ENCODE measurements at regions not wholly inside any gene's neighbourhood (a gene's known extent, or its start where the extent isn't known, plus 50 kb on each side); places are given as distances from the start of the nearest gene placed in this dataset.

DNA sequence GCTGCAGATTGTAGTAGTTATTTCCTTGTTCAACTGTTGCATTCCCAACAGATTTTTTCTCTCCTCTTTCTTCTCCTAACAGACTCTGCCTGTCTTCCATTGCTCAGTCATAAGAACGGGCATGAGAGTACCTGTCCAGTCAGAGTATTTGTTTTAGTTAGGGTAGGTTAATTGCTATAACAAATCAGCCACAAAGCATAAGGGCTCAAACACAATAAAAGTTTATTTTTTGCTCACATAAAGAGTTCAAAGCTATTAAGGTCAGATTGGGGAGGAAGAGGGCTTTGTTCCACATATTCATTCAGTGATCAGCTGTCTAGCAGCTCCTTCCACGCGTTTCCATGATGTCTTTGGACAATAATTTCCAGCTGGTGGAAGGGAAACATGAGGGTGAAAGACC lies 92.8 kb upstream of the PLXNC1 start:
- no peak for FAIRE-seq
- no peaks in the 10 kb centered on the region for H3K79me2 ChIP-seq (ENCODE audit: insufficient read depth, low read length)
- H3K9ac ChIP-seq (ENCODE audit: low read length): no peak overlapping the region

GRCh38 chr12:94056419-94057158 lies 91.8 kb upstream of the PLXNC1 start:
- H3K4me1 Mint-ChIP-seq (ENCODE audit: low read depth, unreplicated experiment): peaks cover 18% of the 10 kb centered on the region
- H3K4me1 ChIP-seq (ENCODE audit: insufficient read depth, low read length): peaks cover 8% of the 10 kb centered on the region
- no peak overlapping the region for H3K27ac ChIP-seq (ENCODE audit: low read depth, low read length)
- H3K4me3 ChIP-seq (ENCODE audit: insufficient read depth, low read depth, low read length): no peak overlapping the region
- H3K36me3 ChIP-seq (ENCODE audit: insufficient read depth, low read length): no peaks in the 10 kb centered on the region
- no peak overlapping the region for H3K27ac Mint-ChIP-seq (ENCODE audit: unreplicated experiment)
- no peaks in the 10 kb centered on the region for H3K79me2 ChIP-seq (ENCODE audit: insufficient read depth, low read length)
- H3K9ac ChIP-seq (ENCODE audit: low read length): no peak overlapping the region
- no peaks in the 10 kb centered on the region for H3K9me3 Mint-ChIP-seq (ENCODE audit: unreplicated experiment)
- H3K9me3 ChIP-seq (ENCODE audit: insufficient read depth, low read depth, low read length): no peaks in the 10 kb centered on the region
- H3K4me2 ChIP-seq (ENCODE audit: low read length): no peak overlapping the region
- no peak for FAIRE-seq
- H2AFZ ChIP-seq (ENCODE audit: low read depth, low read length): no peak overlapping the region
- TF ChIP-seq, protein P1, sequence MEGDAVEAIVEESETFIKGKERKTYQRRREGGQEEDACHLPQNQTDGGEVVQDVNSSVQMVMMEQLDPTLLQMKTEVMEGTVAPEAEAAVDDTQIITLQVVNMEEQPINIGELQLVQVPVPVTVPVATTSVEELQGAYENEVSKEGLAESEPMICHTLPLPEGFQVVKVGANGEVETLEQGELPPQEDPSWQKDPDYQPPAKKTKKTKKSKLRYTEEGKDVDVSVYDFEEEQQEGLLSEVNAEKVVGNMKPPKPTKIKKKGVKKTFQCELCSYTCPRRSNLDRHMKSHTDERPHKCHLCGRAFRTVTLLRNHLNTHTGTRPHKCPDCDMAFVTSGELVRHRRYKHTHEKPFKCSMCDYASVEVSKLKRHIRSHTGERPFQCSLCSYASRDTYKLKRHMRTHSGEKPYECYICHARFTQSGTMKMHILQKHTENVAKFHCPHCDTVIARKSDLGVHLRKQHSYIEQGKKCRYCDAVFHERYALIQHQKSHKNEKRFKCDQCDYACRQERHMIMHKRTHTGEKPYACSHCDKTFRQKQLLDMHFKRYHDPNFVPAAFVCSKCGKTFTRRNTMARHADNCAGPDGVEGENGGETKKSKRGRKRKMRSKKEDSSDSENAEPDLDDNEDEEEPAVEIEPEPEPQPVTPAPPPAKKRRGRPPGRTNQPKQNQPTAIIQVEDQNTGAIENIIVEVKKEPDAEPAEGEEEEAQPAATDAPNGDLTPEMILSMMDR (IDR thresholded peaks at IDR 0.05; ENCODE audit: insufficient read depth, low read depth, low read length): no peak
- no peak for TF ChIP-seq EZH2 (IDR thresholded peaks at IDR 0.05; ENCODE audit: insufficient read depth, low read length)
- no peaks in the 10 kb centered on the region for H4K20me1 ChIP-seq (ENCODE audit: insufficient read depth, low read length)
- H3K36me3 Mint-ChIP-seq (ENCODE audit: low read depth, unreplicated experiment): no peaks in the 10 kb centered on the region
- no peak for DNase-seq (ENCODE audit: low read depth)
- H3K27me3 ChIP-seq (ENCODE audit: insufficient read depth, low read length): no peaks in the 10 kb centered on the region
- H3K4me3 Mint-ChIP-seq (ENCODE audit: unreplicated experiment): no peak overlapping the region
- H3K27me3 Mint-ChIP-seq (ENCODE audit: low read depth, unreplicated experiment): no peaks in the 10 kb centered on the region

More for the DNA sequence above, 92.8 kb upstream of the PLXNC1 start:
- Mint-ChIP-seq H3K9me3 (ENCODE audit: unreplicated experiment) (no peaks in the 10 kb centered on the region), H3K4me3 (ENCODE audit: unreplicated experiment) (no peak overlapping the region), H3K36me3 (ENCODE audit: low read depth, unreplicated experiment) (no peaks in the 10 kb centered on the region), H3K27me3 (ENCODE audit: low read depth, unreplicated experiment) (no peaks in the 10 kb centered on the region), H3K27ac (ENCODE audit: unreplicated experiment) (no peak overlapping the region), H3K4me1 (ENCODE audit: low read depth, unreplicated experiment) (peaks cover 19% of the 10 kb centered on the region)
- no peaks in the 10 kb centered on the region for H3K9me3 ChIP-seq (ENCODE audit: insufficient read depth, low read depth, low read length)
- H2AFZ ChIP-seq (ENCODE audit: low read depth, low read length): no peak overlapping the region
- H3K27ac ChIP-seq (ENCODE audit: low read depth, low read length): no peak overlapping the region
- H4K20me1 ChIP-seq (ENCODE audit: insufficient read depth, low read length): no peaks in the 10 kb centered on the region
- peaks cover 8% of the 10 kb centered on the region for H3K4me1 ChIP-seq (ENCODE audit: insufficient read depth, low read length)
- no peak for DNase-seq (ENCODE audit: low read depth)
- no peaks in the 10 kb centered on the region for H3K27me3 ChIP-seq (ENCODE audit: insufficient read depth, low read length)
- no peak overlapping the region for H3K4me3 ChIP-seq (ENCODE audit: insufficient read depth, low read depth, low read length)
- H3K4me2 ChIP-seq (ENCODE audit: low read length): no peak overlapping the region
- no peaks in the 10 kb centered on the region for H3K36me3 ChIP-seq (ENCODE audit: insufficient read depth, low read length)
- TF ChIP-seq, protein P1 (IDR thresholded peaks at IDR 0.05; ENCODE audit: insufficient read depth, low read depth, low read length): no peak
- TF ChIP-seq EZH2 (IDR thresholded peaks at IDR 0.05; ENCODE audit: insufficient read depth, low read length): no peak
